ENCODE measurements at regions not wholly inside any gene's neighbourhood (a gene's known extent, or its start where the extent isn't known, plus 50 kb on each side); places are given as distances from the start of the nearest gene placed in this dataset.

DNA sequence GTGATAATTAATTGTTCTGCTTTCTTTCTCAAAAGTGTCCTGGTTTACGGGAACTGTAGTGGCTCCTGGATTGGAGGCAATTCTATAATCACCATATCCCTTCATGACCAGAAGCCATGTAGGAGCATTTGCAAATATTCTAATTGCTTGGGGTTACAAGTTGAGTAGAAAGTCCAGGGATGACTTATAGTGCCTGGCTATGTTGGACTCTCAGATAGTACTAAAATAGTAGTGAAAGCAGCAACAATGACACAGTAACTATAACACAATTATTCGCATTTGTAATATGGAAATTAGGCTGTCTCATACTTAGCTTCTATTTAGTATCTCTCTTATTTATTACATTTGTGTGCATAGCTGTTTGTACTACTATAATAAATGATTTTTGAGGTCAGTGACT is 712.5 kb upstream of the GRAMD2B start:
- no peak for TF ChIP-seq YY1 (IDR thresholded peaks at IDR 0.05; ENCODE audit: insufficient read depth, insufficient read length)
- TF ChIP-seq ZNF274 (IDR thresholded peaks at IDR 0.05; ENCODE audit: low read depth, low read length): no peak
- TF ChIP-seq SUZ12 (IDR thresholded peaks at IDR 0.05; ENCODE audit: extremely low read depth, insufficient read depth, insufficient read length): no peak
